Activated CD4-positive, CD25-positive, alpha-beta regulatory T cell treated with anti-CD3 and anti-CD28 coated beads, Interleukin-2, amount 50 U/mL, for 24 hours (primary cell): ENCODE measurements at regions not wholly inside any gene's neighbourhood (a gene's known extent, or its start where the extent isn't known, plus 50 kb on each side); places are given as distances from the start of the nearest gene placed in this dataset.

Experiments
- ATAC-seq, 2 donors: fragments of 150-1000 bp; cut with Tn5 transposase; one replicate each; pipeline ENCODE4 v1.10.0; 2021; ENCODE audit warnings: mild to moderate bottlenecking in 1 of 2, moderate library complexity in 1 of 2

DNA sequence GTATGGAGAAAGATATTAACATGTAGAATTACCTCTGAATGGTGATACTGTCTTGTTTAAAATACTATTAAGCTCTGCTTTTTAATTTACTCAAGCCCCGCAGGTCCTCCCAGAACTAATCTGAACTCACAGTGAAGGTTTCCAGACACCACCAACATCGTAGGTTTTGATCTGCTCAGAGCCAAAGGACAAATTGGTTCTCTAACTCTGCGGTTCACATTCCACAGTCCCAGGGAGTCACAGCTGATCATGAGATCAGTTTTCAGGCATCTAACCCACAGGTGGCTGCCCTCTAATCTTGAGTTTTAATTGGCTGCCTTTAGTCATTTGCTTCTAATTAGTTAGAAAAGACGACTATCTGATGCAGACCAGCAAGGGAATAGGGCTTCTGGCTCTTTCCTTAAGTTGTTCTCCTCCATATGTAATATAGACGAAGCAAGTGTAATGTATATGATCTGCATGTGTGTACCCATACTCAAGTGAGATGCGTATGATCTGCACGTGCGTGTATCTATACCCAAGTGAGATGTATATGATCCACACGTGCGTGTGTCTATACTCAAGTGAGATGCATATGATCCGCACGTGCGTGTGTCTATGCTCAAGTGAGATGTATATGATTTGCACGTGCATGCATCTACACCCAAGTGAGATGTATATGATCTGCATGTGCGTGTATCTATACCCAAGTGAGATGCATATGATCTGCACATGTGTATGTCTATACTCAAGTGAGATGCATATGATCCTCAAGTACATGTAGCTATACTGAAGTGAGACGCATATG, 331.5 kb upstream of the NPVF start:
- ATAC-seq, result no peak

DNA sequence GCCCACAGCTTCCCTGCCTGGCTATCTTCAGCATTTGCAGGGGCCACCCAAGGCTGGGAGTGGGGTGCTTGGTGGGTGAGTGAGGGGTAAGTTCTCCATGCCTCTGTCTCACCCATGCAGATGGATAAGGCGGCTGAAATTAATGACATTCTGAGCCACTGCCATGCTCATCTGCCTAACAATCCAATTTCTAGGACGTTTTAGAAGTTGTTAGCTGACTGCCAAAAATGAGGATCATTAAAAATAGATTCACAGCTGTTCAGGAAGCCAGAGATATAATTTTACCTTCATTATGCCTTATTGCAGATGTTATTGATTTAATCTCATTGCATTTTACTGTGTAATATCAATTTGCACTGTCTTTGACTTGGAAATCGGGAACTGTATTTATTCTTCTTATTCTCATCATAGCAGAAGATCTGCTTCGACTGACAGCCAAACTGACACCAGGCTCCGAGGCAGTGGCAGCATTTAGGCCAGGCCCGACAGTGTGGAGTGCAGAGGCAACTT, 334.4 kb upstream of the NPVF start:
- ATAC-seq, result no peak

DNA sequence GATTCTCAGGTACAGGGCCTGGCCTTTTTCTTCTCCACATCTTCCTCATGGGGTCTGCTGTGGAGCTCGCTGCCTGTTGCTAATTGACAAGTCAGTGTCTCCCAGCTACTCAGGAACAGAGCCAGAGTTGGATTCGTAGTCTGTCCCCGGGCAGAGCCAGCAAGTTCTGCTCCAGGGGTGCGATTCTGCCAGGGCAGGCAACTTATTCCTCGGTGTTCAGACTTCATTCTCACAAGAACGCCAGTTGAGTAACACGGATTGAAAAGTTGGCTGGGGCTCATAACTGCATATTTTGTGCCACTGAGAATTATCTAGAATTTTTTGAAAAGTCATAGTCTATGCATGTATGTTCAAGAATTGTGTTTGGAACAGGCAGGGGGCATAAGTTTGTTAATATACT, 336.7 kb upstream of the NPVF start:
- ATAC-seq, result no peak

DNA sequence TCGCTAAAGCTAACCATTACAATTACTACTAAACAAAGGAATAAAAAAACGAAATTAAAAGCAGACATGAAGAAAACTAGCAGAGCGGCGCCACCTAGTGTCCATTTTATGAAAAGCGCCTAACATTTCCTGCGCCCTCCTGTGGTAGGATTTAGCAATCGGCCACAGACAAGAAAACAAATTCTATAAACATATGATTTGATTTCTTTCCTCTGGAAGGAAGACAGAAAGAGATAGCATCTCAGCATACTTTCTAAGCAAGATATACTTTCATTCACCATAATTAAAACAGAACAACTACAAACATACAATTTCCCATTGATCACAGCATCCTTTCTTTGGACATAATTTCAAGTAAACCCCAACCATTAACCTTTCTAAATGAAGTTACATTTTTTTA, 337.7 kb upstream of the NPVF start:
- ATAC-seq, result no peak

DNA sequence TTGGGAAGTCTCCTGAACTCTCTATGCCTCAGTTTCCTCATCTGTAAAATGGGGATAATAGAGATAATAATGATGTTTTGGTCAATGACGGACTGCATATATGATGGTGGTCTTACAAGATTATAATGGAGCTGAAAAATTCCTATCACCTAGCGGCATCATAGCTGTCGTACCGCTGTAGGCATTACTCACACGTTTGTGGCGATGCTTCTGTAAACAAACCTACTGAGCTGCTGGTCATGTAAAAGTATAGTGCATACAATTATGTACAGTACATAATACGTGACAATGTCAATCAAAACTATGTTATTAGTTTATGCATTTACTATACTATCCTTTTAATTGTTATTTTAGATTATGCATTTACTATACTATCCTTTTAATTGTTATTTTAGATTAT, 339.1 kb upstream of the NPVF start:
- no peak for ATAC-seq

DNA sequence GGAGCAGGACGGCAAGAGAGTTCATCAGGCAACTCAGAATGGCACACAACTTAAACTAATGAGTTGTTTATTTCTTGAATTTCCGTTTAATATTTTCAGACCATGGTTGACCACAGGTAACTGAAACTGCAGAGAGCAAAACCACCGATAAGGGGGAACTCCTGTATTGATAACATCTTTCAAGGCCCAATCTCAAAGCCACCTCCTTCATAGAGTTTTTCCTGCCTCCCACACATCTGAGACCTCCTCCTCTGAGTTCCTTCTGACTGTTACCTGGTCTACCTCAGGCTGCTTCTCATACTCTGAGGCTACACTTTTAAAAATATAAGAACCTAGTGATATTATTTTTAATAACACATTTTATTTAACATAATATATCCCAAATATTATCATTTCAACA, 341.5 kb upstream of the NPVF start:
- no peak for ATAC-seq

DNA sequence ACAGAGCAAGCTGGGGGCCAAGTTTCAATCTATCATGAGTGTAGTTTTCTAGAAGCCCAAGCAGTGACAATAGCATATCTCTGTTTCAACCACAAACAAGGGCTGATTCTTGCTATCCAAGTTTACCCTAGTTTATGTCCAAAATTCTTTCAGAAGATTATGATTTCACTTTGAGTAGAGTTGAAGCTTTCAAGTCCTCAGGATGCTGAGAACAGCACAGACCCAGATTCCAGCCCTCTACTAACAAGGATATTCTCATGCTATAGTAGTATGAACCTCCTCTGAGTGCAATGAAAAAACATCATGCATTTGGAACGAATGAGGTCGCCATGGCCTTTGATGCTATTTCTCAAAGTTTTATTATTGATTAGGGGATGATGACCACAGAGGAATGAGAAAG, 344.1 kb upstream of the NPVF start:
- ATAC-seq, result no peak

DNA sequence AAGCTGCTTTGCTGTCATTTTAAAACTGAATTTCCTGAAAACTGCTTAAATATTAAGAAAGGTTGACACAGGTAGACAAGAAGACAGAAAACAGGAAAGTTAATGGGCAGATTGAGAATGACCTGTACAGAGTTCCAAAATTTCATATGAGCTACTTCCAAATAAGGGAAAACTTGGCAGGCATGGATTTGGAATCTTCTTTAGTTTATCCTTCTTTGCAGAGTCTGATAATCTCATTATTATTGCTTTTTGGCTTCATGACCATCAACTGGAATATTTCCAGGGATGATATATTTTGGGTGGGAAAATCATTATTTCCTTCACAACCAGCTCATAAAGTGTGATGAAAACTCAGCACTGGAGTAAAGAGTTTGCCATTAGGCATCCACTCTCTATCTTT, 346.5 kb upstream of the NPVF start:
- ATAC-seq, result no peak

DNA sequence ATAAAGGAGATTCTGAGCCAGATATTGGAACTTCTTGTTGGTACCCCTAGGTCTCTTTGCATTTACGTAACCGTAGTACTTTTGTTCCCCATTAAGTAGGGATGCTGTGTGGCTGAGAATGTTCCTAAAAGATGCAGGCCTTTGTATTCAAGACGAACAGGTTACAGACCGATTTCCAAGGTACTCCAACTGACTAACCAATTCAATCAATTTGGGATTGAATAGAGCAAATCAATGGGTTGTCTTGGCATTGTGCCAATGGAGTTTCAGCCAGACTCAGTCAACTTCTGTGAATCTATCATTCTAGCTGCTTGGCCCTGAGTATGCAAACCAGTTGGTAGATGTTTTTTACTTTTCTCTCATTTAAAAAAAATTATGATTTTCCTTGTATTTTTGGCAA, 347.3 kb upstream of the NPVF start:
- no peak for ATAC-seq

DNA sequence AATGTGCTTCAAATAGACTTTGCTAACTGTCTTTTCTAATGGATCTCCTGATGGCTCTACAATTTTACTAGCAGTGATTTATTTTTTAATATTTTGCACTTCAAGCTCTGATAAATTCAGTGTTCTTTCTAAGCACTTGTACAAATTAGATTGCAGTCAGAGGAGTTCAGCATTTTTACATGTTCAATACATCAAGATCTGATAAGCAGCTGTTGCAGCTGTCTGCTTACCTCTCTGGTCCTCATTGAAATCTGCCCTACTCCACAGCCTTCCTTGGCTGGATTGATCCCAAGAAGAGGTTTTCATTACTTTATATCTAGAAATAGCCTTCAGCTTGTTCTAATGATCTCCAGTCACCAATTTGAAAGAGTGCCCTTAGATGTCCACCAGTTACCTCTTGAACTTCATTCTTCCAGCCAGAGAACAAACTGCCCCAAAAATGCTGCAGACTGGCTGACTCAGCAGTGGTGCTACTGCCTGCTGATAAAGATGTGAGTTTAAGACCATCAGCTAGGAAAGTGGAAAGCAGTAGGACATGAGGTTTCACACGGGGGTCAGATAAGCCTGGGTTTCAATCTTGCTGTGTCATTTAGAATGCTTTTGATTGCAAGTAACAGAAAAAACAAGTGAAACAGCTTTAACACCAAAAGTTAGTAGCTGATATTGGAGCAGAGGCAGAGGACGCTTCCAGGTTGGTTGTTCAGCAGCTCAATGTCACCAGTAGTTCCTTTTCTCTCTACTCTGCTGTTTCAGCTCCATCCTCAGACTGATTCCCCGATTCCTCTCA, 350.9 kb upstream of the NPVF start:
- ATAC-seq, result no peak

DNA sequence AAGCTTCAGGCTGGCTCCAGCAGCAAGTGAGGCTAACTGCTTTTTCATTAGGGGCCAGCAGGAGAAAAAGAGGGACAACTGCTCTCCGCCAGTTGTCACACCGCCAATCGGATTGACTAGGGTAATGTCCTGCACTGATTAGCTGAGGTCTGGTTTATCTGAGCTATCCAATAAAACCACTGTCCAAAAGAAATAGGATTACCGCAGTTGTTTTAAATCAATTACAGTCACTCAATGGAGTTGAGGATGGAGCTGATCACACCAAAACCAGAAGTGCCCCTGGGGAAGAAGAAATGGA, 351.4 kb upstream of the NPVF start:
- ATAC-seq, result no peak

DNA sequence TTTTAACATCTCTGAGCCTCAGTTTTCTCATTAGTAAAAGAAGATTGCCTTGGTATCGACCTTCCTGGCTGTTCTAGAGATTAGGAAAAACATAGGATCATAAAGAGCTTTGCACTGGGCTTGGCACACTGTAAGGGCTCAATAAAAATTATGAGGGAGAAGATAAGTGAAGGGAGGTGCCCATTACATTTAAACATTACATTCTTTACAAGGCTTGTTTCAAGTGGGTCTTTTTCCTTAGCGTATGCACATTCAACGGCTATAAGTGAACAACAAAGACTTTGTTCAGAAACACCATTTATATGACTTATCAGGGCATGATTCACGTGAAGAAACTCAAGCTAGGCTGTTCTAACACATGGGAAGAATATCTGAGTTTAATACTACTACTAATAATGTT, 351.9 kb upstream of the NPVF start:
- ATAC-seq, result no peak

DNA sequence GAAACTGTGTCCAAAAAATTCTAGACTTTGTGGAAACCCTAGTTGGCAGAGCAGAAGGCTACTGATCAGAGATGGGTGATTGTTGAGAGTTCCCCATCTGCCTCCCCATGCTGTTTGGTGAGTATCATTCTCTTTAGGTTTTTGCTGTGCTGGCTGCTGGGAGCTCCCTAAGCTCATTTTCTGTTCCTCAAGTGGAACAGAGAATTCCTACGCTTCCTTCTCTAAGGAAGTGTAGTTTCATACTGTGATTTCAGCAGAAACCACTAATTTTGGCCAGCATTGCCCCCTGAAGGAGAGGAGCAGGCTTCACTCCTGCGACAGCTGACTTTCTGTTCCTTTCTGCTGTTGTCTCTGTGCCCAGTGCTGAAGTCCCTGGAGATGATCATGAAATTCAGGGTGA, 355.3 kb upstream of the NPVF start:
- ATAC-seq, result no peak

DNA sequence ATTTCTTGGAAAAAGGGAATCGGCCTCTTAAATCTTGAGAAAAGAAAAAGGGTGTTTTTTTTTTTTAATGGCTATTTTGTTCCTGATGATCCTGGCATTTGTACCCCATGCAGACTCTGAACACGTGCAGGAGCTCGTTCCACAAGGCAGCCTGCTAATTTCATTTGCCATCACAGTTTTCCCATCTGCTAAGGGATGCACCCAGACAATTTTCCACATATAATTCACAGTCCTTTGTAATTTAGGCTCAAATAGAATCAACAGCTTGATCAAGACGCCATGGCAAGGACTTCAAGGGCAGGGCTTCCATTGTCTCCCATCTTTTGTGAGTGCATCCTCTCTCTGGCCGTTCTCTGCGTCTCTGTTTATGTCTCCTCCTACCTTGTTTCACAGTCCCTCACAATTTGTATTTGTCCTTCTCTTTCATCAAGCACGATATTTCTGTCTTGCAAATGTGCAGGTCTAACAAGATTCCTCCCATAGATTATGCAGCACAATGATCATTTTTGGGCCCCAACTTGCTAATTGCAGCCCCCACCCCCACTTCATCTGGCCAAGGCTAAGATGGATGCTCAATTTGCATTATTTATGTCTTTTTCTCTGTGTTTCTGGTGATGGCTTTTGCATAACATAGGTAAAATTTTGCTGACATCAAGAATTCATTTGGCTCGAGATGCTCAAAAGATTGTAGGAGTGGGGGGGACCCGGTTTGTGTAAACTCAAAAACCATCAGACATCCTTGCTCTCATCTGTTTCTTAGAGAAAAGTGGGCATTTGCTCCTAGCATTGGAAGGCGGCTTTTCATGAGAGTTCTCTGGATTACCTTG, 356.0 kb upstream of the NPVF start:
- ATAC-seq, result no peak

DNA sequence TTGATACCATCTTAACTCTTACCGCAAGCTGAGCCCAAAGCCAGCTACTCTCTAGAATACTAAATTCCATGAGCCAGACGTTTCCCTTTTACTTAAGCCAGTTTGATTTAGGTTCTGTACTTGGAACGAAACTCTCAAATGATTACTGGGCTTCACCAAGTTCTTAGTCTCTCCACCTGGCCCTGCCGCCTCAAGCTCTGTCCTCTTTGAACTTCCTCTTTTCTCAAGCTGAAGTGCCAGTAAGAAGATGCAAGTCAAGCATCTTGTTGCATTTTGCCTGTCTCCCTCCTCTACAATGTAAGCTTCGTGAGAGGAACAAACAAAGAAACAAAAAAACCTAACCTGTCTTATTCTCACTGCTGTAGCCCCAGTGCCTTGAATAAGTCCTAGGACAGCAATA, 358.2 kb upstream of the NPVF start:
- ATAC-seq, result no peak

DNA sequence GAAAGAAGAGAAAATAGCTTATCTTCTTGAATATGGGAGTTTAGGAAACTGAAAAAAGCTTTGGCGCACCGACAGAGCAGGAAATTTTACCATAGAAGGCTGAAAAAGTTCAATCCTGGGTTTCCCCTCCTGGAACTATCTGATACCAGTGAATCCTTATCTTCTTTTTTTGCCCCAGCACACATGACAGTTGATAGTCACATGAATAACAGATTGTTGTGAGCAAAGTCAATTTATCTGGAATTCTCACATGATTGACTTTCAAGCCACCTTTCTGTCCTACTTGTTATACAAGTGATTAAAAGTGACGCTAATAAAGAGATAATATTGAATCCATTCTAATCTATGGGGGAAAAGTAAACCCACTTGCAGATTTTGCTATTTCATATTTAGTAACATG, 365.8 kb upstream of the NPVF start:
- ATAC-seq, result no peak

DNA sequence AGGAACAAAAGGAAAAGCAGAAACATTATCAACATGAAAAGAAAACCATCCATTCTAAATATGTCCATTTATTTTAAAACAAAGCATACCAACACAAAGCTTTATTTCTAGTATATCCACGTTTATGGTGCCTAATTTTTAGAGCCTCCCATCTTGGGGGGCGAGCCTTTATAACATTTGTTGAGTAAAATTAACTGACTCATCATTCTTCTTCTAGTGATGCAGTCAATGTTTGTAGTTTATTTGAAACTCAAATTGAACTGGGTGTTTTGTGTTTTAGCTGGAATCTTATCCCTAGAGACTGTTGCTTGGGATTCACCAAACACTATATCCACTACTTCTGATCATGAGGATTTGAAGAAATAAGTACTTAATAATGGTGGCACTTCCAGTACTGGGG, 366.4 kb upstream of the NPVF start:
- ATAC-seq, result no peak

DNA sequence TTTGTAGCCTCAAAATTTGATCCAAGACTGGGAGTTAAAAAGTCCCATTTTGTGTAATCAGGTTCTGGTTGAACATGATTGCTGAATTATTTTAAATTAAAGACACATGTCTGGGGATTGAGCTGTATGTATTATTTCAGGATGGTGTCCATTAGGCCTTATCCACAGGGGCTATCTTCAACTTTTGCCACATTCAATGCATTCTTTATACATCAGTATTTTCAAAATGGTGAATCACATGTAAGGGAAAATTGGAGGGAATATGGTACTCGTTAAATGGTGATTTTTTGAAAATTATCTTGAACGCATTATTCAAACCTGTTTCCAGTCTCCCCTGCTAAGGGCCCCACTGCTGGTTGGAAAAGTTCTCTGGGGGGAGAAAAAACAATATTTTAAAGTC, 367.7 kb upstream of the NPVF start:
- ATAC-seq, result no peak

DNA sequence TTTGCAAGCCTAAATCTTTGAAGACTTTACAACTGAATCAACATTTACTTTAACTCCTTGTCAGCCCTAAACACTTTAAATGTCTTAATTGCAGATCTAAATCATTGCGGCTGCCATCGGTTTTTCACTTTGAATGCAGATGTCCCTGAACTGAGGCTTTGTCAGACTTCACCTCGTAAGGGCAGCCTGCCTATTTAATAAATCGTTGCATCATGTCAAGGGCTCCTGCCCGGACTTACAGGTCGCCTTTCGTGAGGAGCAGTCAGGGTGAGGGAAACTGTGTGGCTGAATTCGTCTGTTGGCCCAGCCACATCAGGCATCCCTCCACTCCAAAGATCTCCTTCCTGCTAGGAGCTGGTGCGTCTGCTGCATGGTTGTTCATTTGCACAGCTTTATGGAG, 368.2 kb upstream of the NPVF start:
- no peak for ATAC-seq

DNA sequence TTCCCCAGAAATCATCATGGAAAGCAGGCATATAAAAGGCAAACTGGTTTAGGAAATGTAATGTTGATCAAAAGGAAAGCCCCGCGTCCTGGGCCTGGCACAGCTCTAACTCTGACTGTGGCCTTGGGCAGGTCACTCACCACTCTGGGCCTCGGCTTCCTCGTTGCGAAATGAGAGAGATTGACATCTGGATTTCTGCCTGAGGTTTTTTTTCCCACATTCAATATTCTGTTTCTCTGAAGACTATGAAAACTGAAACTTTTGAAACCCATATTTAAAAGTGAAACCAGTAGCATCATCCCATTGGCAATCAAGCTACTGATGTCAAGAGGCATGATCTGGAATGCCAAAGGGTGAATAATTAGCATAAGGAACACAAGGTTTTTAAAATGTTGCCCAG, 369.7 kb upstream of the NPVF start:
- no peak for ATAC-seq

DNA sequence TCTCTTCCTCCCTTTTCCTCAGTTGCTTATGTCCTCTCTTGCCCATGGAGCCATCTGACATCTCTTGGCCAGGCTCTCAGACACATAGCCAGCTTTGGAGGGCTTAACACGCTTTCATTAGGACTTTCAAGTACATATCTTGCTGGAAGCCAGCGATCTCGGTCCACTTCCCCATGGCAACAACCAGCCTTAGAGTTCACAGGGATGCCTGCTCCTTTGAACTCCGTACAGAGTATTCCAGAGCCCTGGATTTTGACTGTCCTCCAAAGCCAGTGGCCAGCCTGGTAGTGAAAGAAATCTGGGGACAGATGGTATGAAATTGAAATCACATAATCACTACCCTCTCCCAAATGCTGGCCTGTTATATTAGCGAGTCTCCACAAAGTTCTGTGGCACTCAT, 370.5 kb upstream of the NPVF start:
- ATAC-seq, result no peak

DNA sequence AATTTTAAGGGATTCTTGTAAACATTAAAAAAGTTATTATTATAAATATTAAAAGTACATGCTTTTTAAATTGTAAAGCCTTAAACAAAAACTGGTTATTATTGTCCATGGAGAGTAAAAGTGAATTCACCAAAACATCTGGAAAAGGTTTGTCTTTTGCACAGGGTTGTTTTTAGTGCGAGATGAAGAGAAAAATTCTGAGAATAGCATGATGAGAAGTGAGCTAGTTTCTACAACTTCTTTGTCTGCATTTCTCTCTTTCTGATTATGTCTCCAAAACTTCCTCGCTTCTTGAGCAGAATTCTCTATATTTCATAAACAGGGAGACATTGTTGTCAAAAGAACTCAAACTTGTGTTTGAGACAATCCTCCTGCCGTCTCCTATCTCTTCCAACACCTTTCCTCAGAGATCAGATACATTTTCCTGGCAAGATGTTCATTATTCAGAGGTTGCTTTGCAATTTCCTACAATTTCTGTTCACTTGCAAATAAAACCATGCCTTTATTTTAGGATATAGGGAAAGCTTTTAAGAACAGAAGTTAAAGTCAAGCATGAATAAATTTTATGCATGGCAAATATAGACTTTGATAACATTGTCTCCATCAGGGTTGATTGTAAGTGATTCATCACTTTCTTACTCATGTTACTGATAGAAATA, 372.1 kb upstream of the NPVF start:
- no peak for ATAC-seq
